Activated T-helper 1 cell treated with anti-CD3 and anti-CD28 coated beads, Interleukin-12 subunit alpha, Interleukin-12 subunit beta, Interleukin-2, Interleukin-4 antibody, amounts not matched to agents 30 ng/mL and 10 ng/mL and 1 ng/mL, durations not matched to agents 14 hours and 24 hours and 36 hours (primary cell): ENCODE measurements at regions not wholly inside any gene's neighbourhood (a gene's known extent, or its start where the extent isn't known, plus 50 kb on each side); places are given as distances from the start of the nearest gene placed in this dataset.

Experiments
- DNase-seq: peaks from one replicate; pipeline ENCODE4 v3.0.0; 2021; ENCODE audit warnings: low spot score
- H3K27ac Mint-ChIP-seq: one replicate; pipeline ENCODE4 v1.8.0; 2021; ENCODE audit warnings: mild to moderate bottlenecking, mixed read lengths
- H3K27me3 Mint-ChIP-seq: one replicate; pipeline ENCODE4 v1.8.0; 2022; ENCODE audit warnings: mild to moderate bottlenecking, moderate library complexity, mixed read lengths; ENCODE audit not compliant: insufficient read depth
- H3K36me3 Mint-ChIP-seq: one replicate; pipeline ENCODE4 v1.8.0; 2021; ENCODE audit warnings: low read depth, mixed read lengths
- H3K4me1 Mint-ChIP-seq: one replicate; pipeline ENCODE4 v1.8.0; 2021; ENCODE audit warnings: low read depth, mixed read lengths
- H3K4me3 Mint-ChIP-seq: one replicate; pipeline ENCODE4 v1.8.0; 2021; ENCODE audit warnings: mild to moderate bottlenecking, moderate library complexity, mixed read lengths
- H3K9me3 Mint-ChIP-seq: one replicate; pipeline ENCODE4 v1.8.0; 2021; ENCODE audit warnings: mixed read lengths
- intact Hi-C: fragments of 100-400 bp; cut with micrococcal nuclease; formaldehyde crosslinking; loops from one replicate; pipeline ENCODE4 v1.15.1; 2024

DNA sequence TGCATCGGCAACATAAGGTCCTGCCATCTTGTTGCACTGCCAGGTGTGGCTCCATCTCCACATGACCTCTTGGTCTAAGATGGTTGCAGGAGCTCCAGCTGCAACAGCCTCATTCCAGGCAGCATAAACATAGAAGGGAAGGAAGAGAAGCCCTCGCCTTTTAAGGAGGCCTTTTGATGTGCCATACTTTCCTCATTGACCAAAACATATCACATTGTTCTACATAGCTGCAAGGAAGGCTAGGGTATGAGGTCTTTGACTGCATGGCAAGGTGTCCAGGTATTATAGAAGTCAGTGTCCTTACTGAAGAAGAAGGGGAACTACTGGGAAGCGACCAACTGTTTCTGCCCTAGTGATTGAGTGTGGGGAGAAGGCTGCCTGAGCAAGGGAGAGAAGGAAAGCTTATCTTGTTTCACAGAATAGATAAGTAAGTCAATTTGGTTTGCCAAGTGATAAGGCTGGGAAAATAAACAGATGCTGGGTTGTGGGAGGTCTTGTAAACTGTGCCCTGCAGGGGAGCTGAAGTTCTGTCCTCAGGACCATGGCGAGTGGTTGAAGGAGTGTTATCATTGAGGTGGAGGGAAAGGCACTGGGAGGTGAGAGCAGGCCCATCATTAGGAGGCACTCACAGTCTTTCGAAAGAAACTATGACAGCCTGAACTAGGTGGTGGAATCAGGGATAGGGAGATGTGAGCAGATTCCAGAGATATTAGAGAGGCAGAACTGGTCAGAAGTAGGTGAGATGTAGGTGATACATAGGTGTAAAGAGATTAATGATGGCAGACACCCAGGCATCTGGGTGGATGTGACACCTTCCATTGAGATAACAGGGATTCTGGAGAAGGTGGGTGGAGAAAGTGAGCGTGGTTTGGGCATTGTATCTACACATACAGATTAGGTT lies 93.8 kb upstream of the IGF1R start:
- no peaks in the 10 kb centered on the region for H3K36me3 Mint-ChIP-seq
- no peak for DNase-seq
- H3K27ac Mint-ChIP-seq: no peak overlapping the region
- no peak overlapping the region for H3K4me3 Mint-ChIP-seq
- no peaks in the 10 kb centered on the region for H3K27me3 Mint-ChIP-seq
- intact Hi-C loops: no loop called here
- H3K4me1 Mint-ChIP-seq: no peaks in the 10 kb centered on the region
- peaks cover 4% of the 10 kb centered on the region for H3K9me3 Mint-ChIP-seq

DNA sequence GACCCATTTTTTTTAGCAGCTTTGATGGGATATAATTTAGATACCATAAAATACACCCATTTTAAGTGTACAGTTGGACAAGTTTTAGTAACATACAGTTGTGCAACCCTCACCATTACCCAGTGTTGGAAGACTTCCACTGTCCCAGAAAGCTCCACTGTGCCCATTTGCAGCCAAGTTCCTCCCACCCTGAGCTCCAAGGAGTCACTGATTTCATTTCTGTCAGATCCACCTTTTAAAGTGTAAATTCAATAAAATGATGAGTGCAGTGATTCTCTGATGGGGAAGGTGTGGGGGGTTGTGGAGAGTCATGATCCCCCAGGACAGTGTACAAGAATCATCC lies 93.2 kb upstream of the IGF1R start:
- H3K9me3 Mint-ChIP-seq: peaks cover 3% of the 10 kb centered on the region
- H3K36me3 Mint-ChIP-seq: no peaks in the 10 kb centered on the region
- no peak overlapping the region for H3K27ac Mint-ChIP-seq
- H3K27me3 Mint-ChIP-seq: no peaks in the 10 kb centered on the region
- no peak for DNase-seq
- intact Hi-C loops: no loop called here
- no peak overlapping the region for H3K4me3 Mint-ChIP-seq
- H3K4me1 Mint-ChIP-seq: no peaks in the 10 kb centered on the region

DNA sequence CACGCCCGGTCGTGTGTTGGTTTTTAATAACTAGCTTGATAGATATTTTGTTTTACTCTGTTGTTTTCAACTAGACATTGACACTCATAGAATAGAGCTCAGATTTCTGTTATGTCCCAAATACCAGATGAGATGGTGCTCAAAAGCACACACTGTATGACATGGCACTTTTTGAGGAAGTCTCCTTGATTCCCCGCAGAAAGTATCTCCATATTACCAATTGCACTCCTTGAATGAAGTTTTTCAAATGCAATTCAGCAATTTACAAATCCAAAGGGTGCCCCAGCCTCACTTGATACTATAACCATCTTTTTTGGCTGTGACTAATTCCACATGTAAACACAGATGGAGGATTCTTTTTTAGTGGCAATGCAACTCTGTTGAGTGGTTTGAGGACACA lies 92.0 kb upstream of the IGF1R start:
- no peaks in the 10 kb centered on the region for H3K27me3 Mint-ChIP-seq
- intact Hi-C loops: no loop called here

DNA sequence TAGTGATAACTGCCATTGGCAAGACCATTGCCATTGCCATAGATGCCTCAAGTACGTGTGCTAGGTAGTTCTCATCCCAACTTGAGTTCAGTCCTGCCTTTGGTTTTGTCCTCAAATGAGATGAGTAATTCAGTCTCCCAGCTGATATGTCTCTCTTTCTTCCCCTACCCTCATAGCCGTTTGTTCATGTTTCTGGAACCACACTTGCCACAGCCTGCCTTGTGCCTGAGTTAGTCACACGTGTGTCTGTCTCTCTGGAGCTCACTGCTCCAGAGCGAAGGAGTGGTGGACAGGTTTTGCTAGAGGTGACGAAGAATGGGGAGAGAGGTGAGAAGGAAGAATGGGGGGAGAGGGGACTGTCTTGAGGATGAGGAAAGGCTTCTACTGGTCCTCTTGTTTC lies 88.0 kb upstream of the IGF1R start:
- no peak overlapping the region for H3K4me3 Mint-ChIP-seq
- H3K36me3 Mint-ChIP-seq: no peaks in the 10 kb centered on the region
- no peaks in the 10 kb centered on the region for H3K4me1 Mint-ChIP-seq
- intact Hi-C loops: no loop called here
- H3K27ac Mint-ChIP-seq: no peak overlapping the region
- DNase-seq: no peak
- no peaks in the 10 kb centered on the region for H3K27me3 Mint-ChIP-seq
- no peaks in the 10 kb centered on the region for H3K9me3 Mint-ChIP-seq

More for the DNA sequence above, 92.0 kb upstream of the IGF1R start:
- no peaks in the 10 kb centered on the region for H3K4me1 Mint-ChIP-seq
- H3K4me3 Mint-ChIP-seq: no peak overlapping the region
- no peak for DNase-seq
- H3K9me3 Mint-ChIP-seq: no peaks in the 10 kb centered on the region
- H3K36me3 Mint-ChIP-seq: no peaks in the 10 kb centered on the region
- H3K27ac Mint-ChIP-seq: no peak overlapping the region

DNA sequence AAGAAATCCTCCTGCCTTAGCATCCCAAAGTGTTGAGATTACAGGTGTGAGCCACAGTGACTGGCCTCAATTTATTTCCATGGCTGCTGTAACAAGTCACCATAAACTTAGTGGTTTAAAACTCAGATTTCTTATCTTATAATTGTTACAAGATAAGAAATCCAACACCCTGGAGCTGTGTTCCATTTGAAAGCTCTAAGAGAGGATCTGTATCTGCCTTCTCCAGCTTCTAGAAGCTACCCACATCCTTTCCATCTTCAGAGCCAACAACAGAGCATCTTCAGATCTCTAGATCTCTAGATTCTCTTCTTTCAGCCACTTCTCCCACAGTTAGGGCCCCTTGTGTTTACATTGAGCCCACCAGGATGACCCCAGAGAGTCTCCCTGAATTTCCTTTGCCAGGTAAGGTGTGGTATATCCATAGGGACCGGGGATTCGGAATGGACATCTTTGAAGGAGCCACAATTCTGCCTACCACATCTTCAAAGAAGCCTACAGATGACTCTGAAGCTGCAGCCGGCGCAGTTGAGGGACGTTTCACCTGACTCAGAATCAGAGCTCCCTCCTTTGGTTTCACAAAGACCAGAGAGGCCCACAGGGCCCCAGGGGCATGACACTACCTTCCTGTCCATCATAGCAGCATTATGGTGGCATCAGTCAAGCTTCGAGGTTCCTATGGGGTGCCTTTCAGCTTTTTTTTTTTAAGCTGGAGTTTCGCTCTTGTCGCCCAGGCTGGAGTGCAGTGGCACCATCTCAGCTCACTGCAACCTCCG lies 87.0 kb upstream of the IGF1R start:
- no peak overlapping the region for H3K27ac Mint-ChIP-seq
- DNase-seq: no peak
- H3K4me3 Mint-ChIP-seq: no peak overlapping the region
- no peaks in the 10 kb centered on the region for H3K4me1 Mint-ChIP-seq
- no peaks in the 10 kb centered on the region for H3K36me3 Mint-ChIP-seq
- H3K9me3 Mint-ChIP-seq: no peaks in the 10 kb centered on the region
- H3K27me3 Mint-ChIP-seq: no peaks in the 10 kb centered on the region
- intact Hi-C loops: no loop called here

DNA sequence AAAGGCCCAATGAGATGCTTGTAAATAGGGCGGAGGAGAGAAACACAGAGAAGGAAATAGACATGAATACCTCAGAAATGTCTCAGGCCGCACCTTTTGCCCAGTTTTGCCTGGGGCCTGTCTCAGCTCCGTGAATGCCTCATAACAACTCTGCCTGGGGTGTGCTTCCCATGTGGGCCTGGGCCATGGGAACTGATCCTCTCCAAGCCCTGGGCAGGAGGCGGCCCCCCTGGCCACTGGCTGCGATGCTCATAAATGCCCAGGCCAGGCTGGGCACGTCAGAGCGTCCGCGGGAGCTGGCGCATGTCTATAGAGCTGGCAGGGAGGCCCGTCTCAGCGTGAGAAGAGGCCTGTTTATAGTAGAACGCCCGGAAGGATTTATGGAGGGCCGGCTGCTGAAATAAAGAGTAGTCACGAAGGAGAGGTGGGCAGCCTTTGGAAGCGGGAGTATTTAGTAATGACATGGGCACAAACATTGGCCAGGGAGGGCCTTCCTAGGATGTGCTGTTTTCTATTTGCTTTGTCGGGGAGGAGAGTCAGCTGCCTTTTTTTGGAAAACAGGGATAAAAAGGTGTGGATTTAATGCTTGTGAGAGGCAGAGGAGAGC lies 85.9 kb upstream of the IGF1R start:
- intact Hi-C loops: no loop called here
- Mint-ChIP-seq H3K4me3 (no peak overlapping the region), H3K27ac (no peak overlapping the region), H3K36me3 (no peaks in the 10 kb centered on the region), H3K4me1 (no peaks in the 10 kb centered on the region), H3K9me3 (no peaks in the 10 kb centered on the region), H3K27me3 (peaks cover 2% of the 10 kb centered on the region)
- no peak for DNase-seq

DNA sequence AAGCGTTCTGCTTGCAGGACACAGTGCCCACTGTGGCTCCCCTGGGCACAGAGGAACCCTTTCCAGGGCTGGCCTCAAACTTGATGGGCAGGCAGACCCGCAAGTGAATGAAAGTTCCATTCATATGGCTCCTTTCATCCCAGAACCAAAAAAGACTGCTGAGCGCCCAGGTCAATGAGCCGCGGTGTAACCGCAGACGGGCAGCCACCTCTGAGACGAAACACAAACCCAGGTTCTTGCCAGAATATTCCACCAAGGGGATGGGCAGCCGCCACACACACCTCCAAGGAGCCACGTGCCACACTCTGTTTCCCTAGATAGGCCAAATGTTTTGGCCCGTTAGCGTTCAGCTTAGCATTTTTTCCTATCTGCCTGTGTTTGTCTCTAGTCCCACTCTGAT lies 82.8 kb upstream of the IGF1R start:
- H3K27me3 Mint-ChIP-seq: peaks cover 7% of the 10 kb centered on the region

DNA sequence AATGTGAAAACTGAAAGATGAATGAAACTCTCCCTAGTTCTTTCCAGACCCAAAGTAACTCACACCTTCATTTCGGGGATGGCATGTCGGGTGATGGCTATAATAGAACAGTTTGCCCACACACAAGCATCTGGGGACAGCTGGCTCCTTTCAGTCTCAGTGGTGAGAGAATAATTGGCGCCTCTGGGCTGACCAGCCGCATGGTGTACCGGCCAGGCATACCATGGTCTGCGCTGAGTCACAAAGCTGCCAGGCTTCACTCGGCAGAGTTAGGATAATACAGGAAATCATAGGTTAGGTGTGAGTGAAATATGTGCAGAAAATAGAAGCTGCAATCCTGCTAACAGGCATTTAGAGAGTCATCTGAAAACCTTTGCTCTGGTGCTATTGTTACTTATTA lies 80.4 kb upstream of the IGF1R start:
- Mint-ChIP-seq H3K4me1 (no peaks in the 10 kb centered on the region), H3K9me3 (no peaks in the 10 kb centered on the region), H3K4me3 (no peak overlapping the region), H3K27ac (no peak overlapping the region), H3K36me3 (no peaks in the 10 kb centered on the region), H3K27me3 (peaks cover 7% of the 10 kb centered on the region)
- no peak for DNase-seq
- intact Hi-C loops: no loop called here

More for the DNA sequence above, 82.8 kb upstream of the IGF1R start:
- no peak overlapping the region for H3K4me3 Mint-ChIP-seq
- intact Hi-C loops: no loop called here
- H3K9me3 Mint-ChIP-seq: no peaks in the 10 kb centered on the region
- no peak overlapping the region for H3K27ac Mint-ChIP-seq
- no peak for DNase-seq
- H3K4me1 Mint-ChIP-seq: no peaks in the 10 kb centered on the region
- H3K36me3 Mint-ChIP-seq: no peaks in the 10 kb centered on the region

DNA sequence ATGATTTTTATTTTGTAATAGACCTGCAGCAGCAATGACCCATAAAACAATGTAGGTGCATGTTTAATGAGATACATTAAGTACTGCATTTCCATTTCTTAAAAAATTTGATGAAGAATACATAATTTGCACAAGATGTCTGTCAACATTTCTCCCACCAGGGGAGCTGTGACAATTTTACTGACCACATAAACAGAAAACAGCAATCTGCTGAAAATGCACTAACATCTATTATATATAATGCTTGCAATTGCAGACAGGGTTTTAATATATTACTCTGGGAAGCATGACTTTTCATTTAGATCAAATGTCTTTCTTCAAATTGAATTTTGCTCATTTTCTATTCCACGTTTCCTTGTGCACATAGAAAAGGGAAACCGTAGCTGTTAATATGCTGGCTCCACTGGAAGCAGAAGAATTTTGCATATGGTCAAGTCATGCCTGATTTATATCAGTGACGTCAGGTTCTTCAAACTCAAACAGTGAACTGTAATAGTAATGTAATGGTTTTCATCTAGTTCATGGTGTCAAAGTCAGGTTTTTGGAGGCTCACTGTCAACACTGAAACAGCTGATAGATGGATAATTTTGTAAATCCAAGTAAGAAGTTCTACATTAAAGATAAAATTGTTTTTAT lies 79.8 kb upstream of the IGF1R start:
- no peaks in the 10 kb centered on the region for H3K4me1 Mint-ChIP-seq
- no peaks in the 10 kb centered on the region for H3K36me3 Mint-ChIP-seq
- H3K4me3 Mint-ChIP-seq: no peak overlapping the region
- DNase-seq: no peak
- H3K9me3 Mint-ChIP-seq: no peaks in the 10 kb centered on the region
- H3K27ac Mint-ChIP-seq: no peak overlapping the region
- peaks cover 9% of the 10 kb centered on the region for H3K27me3 Mint-ChIP-seq
- intact Hi-C loops: no loop called here

DNA sequence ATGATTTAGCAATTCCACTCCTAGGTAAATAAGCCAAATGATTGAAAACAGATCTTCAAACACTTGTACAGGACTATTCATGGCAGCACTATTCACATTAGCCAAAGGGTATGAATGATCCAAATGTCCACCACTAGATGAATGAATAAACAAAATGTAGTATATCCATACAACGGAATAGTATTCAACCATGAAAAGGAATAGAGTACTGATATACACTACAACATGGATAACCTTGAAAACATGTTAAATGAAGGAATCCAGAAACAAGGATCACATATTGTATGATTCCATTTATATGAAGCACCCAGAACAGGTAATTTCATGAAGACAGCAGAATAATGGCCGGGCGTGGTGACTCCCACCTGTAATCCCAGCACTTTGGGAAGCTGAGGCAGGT lies 78.2 kb upstream of the IGF1R start:
- Mint-ChIP-seq H3K4me1 (no peaks in the 10 kb centered on the region), H3K9me3 (no peaks in the 10 kb centered on the region), H3K27me3 (peaks cover 11% of the 10 kb centered on the region), H3K27ac (no peak overlapping the region), H3K4me3 (no peak overlapping the region), H3K36me3 (no peaks in the 10 kb centered on the region)
- intact Hi-C loops: no loop called here
- no peak for DNase-seq

DNA sequence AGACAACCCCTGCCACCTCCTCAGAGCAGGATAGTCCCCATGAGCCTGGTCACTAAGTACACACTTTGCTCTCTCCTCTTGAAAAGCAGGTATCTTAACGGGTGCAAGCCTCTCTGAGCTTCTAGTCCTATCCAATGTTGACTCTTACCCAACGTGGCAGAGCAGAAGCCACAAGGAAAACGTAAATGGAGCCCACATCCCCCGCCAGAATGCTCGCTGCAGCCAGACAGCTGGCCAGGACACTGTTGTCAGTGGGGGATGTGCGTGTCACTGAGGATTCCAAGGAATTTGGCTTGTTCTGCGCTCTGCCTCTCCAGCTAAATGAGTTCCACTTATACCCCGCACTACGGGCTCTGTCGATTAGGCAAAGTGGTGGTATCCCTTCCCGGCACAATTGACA lies 67.8 kb upstream of the IGF1R start:
- H3K4me3 Mint-ChIP-seq: no peak overlapping the region

DNA sequence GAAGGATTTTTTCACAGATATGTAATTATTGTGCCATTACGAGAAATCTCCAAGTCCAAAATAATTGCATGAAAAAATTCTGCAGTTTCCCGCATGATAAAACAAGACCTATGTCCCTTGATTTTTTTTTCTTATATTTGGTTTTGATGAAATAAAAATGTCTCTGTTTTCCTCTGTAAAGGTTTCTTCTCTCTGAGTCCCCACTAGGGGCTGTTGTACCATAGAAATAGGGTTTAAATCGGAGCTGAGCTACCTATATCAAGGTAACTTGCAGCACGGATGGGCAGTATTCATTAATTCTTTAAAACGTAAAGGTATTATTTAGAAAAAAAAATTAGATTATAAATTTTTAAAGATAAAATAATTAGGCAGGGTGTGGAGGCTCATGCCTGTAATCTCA lies 66.6 kb upstream of the IGF1R start:
- no peak overlapping the region for H3K27ac Mint-ChIP-seq
- H3K36me3 Mint-ChIP-seq: no peaks in the 10 kb centered on the region
- no peak for DNase-seq
- H3K4me1 Mint-ChIP-seq: peaks cover 5% of the 10 kb centered on the region
- H3K4me3 Mint-ChIP-seq: no peak overlapping the region
- peaks cover 43% of the 10 kb centered on the region for H3K27me3 Mint-ChIP-seq
- peaks cover 9% of the 10 kb centered on the region for H3K9me3 Mint-ChIP-seq
- intact Hi-C loops: no loop called here

More for the DNA sequence above, 67.8 kb upstream of the IGF1R start:
- H3K27me3 Mint-ChIP-seq: peaks cover 33% of the 10 kb centered on the region
- H3K4me1 Mint-ChIP-seq: no peaks in the 10 kb centered on the region
- H3K27ac Mint-ChIP-seq: no peak overlapping the region
- H3K36me3 Mint-ChIP-seq: no peaks in the 10 kb centered on the region
- H3K9me3 Mint-ChIP-seq: peaks cover 9% of the 10 kb centered on the region
- intact Hi-C loops: no loop called here
- DNase-seq: no peak
